PC-9 (cell line): ENCODE measurements at regions not wholly inside any gene's neighbourhood (a gene's known extent, or its start where the extent isn't known, plus 50 kb on each side); places are given as distances from the start of the nearest gene placed in this dataset.

ENCODE experiments used
- EZH2 ChIP-seq: fragments of 200-600 bp; sonication (generic); IDR thresholded peaks from 2 replicates; pipeline ENCODE4 v1.8.0; 2017; ENCODE audit warnings: antibody characterized with exemption, low read depth
- TF ChIP-seq, protein P1 (sequence below): fragments of 200-600 bp; sonication (generic); conservative IDR thresholded peaks from 2 replicates; pipeline ENCODE4 v1.6.1; 2017; ENCODE audit warnings: mixed run types, antibody characterized with exemption, mild to moderate bottlenecking, moderate library complexity

DNA sequence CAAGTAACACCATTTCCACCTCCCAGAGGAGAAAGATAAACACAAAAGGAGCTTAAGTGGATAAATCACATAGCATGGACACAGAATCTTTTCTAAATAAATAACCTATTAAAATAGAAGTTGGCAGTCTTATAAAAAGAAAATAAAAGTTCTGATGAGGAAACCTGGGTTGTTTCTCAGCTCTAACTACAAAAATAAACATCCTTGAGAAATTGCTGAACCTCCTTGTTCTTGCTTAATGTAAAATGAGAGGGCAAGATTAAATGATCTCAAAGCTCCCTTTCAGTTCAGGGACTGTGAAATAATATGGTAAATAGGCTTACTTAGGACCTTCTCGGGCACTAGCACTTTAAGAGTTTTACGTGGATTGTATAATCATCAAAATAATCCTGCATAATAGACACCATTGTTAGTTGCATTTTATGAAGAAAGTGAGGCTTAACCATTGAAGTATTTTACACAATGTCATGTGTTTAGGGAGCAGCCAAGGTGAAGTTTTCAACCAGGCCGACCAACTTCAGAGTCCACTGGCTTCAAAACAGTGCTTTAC lies 214.0 kb upstream of the NOVA1 start:
- TF ChIP-seq, protein P1, sequence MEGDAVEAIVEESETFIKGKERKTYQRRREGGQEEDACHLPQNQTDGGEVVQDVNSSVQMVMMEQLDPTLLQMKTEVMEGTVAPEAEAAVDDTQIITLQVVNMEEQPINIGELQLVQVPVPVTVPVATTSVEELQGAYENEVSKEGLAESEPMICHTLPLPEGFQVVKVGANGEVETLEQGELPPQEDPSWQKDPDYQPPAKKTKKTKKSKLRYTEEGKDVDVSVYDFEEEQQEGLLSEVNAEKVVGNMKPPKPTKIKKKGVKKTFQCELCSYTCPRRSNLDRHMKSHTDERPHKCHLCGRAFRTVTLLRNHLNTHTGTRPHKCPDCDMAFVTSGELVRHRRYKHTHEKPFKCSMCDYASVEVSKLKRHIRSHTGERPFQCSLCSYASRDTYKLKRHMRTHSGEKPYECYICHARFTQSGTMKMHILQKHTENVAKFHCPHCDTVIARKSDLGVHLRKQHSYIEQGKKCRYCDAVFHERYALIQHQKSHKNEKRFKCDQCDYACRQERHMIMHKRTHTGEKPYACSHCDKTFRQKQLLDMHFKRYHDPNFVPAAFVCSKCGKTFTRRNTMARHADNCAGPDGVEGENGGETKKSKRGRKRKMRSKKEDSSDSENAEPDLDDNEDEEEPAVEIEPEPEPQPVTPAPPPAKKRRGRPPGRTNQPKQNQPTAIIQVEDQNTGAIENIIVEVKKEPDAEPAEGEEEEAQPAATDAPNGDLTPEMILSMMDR: no peak
- no peak for TF ChIP-seq EZH2
